HG03039 (cell line): ENCODE measurements at regions not wholly inside any gene's neighbourhood (a gene's known extent, or its start where the extent isn't known, plus 50 kb on each side); places are given as distances from the start of the nearest gene placed in this dataset.

ENCODE experiments used
- ATAC-seq: cut with Tn5 transposase; IDR thresholded peaks from one replicate; pipeline ENCODE4 v1.9.1; 2021; ENCODE audit warnings: mild to moderate bottlenecking, moderate library complexity; ENCODE audit not compliant: unreplicated experiment

GRCh38 chr6:140931581-140931980 is 1201.1 kb upstream of the GJE1 start:
- no peak for ATAC-seq

- ATAC-seq: no peak
Measured at GRCh38 chr6:140929121-140929520, 1203.6 kb upstream of the GJE1 start.

- ATAC-seq: no peak
Measured at GRCh38 chr6:140923048-140923447, 1209.7 kb upstream of the GJE1 start.

- peak; percentile 81 for ATAC-seq
Measured at GRCh38 chr6:140921366-140922226, 1211.1 kb upstream of the GJE1 start.

GRCh38 chr6:140917911-140918310 is 1214.8 kb upstream of the GJE1 start:
- ATAC-seq: no peak

GRCh38 chr6:140915551-140915950 is 1217.2 kb upstream of the GJE1 start:
- ATAC-seq: no peak

GRCh38 chr6:140915103-140915502 is 1217.6 kb upstream of the GJE1 start:
- ATAC-seq: no peak

GRCh38 chr6:140912686-140913085 is 1220.0 kb upstream of the GJE1 start:
- no peak for ATAC-seq

- no peak for ATAC-seq
Measured at GRCh38 chr6:140909625-140910024, 1223.1 kb upstream of the GJE1 start.

GRCh38 chr6:140909156-140909555 is 1223.6 kb upstream of the GJE1 start:
- ATAC-seq: no peak

GRCh38 chr6:140908505-140908904 is 1224.2 kb upstream of the GJE1 start:
- no peak for ATAC-seq

- ATAC-seq: no peak
Measured at GRCh38 chr6:140907235-140907634, 1225.5 kb upstream of the GJE1 start.

- ATAC-seq: no peak
Measured at GRCh38 chr6:140905724-140906123, 1227.0 kb upstream of the GJE1 start.

GRCh38 chr6:140905050-140905449 is 1227.7 kb upstream of the GJE1 start:
- ATAC-seq: no peak

GRCh38 chr6:140897804-140898573 is 1234.7 kb upstream of the GJE1 start:
- no peak for ATAC-seq

- ATAC-seq: no peak
Measured at GRCh38 chr6:140897349-140897748, 1235.4 kb upstream of the GJE1 start.

- ATAC-seq: no peak
Measured at GRCh38 chr6:140893432-140893831, 1239.3 kb upstream of the GJE1 start.

GRCh38 chr6:140879946-140880345 is 1252.8 kb upstream of the GJE1 start:
- no peak for ATAC-seq

GRCh38 chr6:140874066-140874465 is 1258.7 kb upstream of the GJE1 start:
- no peak for ATAC-seq

GRCh38 chr6:140872885-140873284 is 1259.8 kb upstream of the GJE1 start:
- ATAC-seq: no peak

GRCh38 chr6:140871911-140872310 is 1260.8 kb upstream of the GJE1 start:
- ATAC-seq: no peak

- ATAC-seq: no peak
Measured at GRCh38 chr6:140867336-140867735, 1265.4 kb upstream of the GJE1 start.
